Karpas-422 (cell line): ENCODE measurements at regions not wholly inside any gene's neighbourhood (a gene's known extent, or its start where the extent isn't known, plus 50 kb on each side); places are given as distances from the start of the nearest gene placed in this dataset.

Source experiments
- DNase-seq: peaks from one replicate; pipeline ENCODE4 v3.0.0-alpha.2; 2015
- H2AFZ ChIP-seq: fragments of 200-600 bp; sonication (generic); 2 replicates; pipeline ENCODE4 v1.6.1; 2014; ENCODE audit warnings: antibody characterized with exemption, low read length, mixed read lengths
- H3K27ac ChIP-seq: fragments of 200-600 bp; sonication (generic); 2 replicates; pipeline ENCODE4 v1.5.1; 2014; ENCODE audit warnings: mild to moderate bottlenecking, low read length, moderate library complexity
- H3K27me3 ChIP-seq: fragments of 200-600 bp; sonication (generic); 2 replicates; pipeline ENCODE4 v1.6.1; 2014; ENCODE audit warnings: low read length, mixed read lengths
- H3K36me3 ChIP-seq: fragments of 200-600 bp; sonication (generic); 2 replicates; pipeline ENCODE4 v1.6.1; 2014; ENCODE audit warnings: low read length, mixed read lengths; ENCODE audit not compliant: insufficient read depth
- H3K4me1 ChIP-seq: fragments of 200-600 bp; sonication (generic); 2 replicates; pipeline ENCODE4 v1.6.1; 2014; ENCODE audit warnings: mild to moderate bottlenecking, low read length, mixed read lengths
- H3K4me2 ChIP-seq: fragments of 200-600 bp; sonication (generic); 2 replicates; pipeline ENCODE4 v1.6.1; 2014; ENCODE audit warnings: low read length, low read depth, mild to moderate bottlenecking; ENCODE audit not compliant: poor library complexity, severe bottlenecking
- H3K4me3 ChIP-seq: fragments of 200-600 bp; sonication (generic); 2 replicates; pipeline ENCODE4 v1.5.1; 2014; ENCODE audit warnings: mild to moderate bottlenecking, antibody characterized with exemption, low read length, mixed read lengths
- H3K79me2 ChIP-seq: fragments of 200-600 bp; sonication (generic); 2 replicates; pipeline ENCODE4 v1.6.1; 2014; ENCODE audit warnings: mild to moderate bottlenecking, low read length, mixed read lengths
- H3K9ac ChIP-seq: fragments of 200-600 bp; sonication (generic); 2 replicates; pipeline ENCODE4 v1.6.0; 2014; ENCODE audit warnings: low read length
- H3K9me2 ChIP-seq: fragments of 200-600 bp; sonication (generic), shearing (Covaris generic); replicated peaks from 2 replicates; pipeline ENCODE4 v1.6.0; 2014; ENCODE audit warnings: mild to moderate bottlenecking, low read length, moderate library complexity; ENCODE audit not compliant: insufficient read depth
- H3K9me3 ChIP-seq: fragments of 300-700, 200-600 bp; sonication (generic); 2 replicates; pipeline ENCODE4 v1.6.1; 2014; ENCODE audit warnings: low read length, mixed read lengths
- H4K20me1 ChIP-seq: fragments of 200-600 bp; sonication (generic); 2 replicates; pipeline ENCODE4 v1.6.1; 2014; ENCODE audit warnings: mild to moderate bottlenecking, antibody characterized with exemption, low read length, low read depth; ENCODE audit not compliant: insufficient read depth

DNA sequence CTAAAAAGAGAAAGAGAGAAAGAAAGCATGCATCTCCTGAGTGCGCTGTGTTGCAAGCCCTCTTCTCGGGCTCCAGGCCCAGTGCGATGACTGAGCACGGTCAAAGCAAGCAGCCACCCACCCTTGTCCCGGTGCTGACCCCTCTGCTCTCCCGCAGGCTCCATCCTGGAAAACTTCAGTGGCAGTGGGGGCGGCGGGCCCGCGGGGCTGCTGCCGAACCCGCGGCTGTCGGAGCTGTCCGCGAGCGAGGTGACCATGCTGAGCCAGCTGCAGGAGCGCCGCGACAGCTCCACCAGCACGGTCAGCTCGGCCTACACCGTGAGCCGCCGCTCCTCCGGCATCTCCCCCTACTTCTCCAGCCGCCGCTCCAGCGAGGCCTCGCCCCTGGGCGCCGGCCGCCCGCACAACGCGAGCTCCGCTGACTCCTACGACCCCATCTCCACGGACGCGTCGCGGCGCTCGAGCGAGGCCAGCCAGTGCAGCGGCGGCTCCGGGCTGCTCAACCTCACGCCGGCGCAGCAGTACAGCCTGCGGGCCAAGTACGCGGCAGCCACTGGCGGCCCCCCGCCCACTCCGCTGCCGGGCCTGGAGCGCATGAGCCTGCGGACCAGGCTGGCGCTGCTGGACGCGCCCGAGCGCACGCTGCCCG, 252.5 kb downstream of the GLI2 start:
- H3K36me3 ChIP-seq, result no peaks in the 10 kb centered on the region
- no peaks in the 10 kb centered on the region for H3K9me2 ChIP-seq
- no peaks in the 10 kb centered on the region for H3K4me1 ChIP-seq
- no peak overlapping the region for H3K4me3 ChIP-seq
- no peak overlapping the region for H3K9ac ChIP-seq
- no peaks in the 10 kb centered on the region for H3K9me3 ChIP-seq
- H3K27me3 ChIP-seq, result no peaks in the 10 kb centered on the region
- no peaks in the 10 kb centered on the region for H3K79me2 ChIP-seq
- H4K20me1 ChIP-seq, result no peaks in the 10 kb centered on the region
- H3K27ac ChIP-seq, result no peak overlapping the region
- no peak overlapping the region for H2AFZ ChIP-seq
- DNase-seq, result no peak
- H3K4me2 ChIP-seq, result no peak overlapping the region

DNA sequence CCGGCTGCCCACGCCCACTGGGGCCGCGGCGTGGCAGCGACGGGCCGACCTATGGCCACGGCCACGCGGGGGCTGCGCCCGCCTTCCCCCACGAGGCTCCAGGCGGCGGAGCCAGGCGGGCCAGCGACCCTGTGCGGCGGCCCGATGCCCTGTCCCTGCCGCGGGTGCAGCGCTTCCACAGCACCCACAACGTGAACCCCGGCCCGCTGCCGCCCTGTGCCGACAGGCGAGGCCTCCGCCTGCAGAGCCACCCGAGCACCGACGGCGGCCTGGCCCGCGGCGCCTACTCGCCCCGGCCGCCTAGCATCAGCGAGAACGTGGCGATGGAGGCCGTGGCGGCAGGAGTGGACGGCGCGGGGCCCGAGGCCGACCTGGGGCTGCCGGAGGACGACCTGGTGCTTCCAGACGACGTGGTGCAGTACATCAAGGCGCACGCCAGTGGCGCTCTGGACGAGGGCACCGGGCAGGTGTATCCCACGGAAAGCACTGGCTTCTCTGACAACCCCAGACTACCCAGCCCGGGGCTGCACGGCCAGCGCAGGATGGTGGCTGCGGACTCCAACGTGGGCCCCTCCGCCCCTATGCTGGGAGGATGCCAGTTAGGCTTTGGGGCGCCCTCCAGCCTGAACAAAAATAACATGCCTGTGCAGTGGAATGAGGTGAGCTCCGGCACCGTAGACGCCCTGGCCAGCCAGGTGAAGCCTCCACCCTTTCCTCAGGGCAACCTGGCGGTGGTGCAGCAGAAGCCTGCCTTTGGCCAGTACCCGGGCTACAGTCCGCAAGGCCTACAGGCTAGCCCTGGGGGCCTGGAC, 253.2 kb downstream of the GLI2 start:
- H3K79me2 ChIP-seq, result no peaks in the 10 kb centered on the region
- no peak overlapping the region for H3K4me2 ChIP-seq
- H3K9ac ChIP-seq, result no peak overlapping the region
- H3K4me1 ChIP-seq, result no peaks in the 10 kb centered on the region
- H3K4me3 ChIP-seq, result no peak overlapping the region
- no peak overlapping the region for H2AFZ ChIP-seq
- H3K36me3 ChIP-seq, result no peaks in the 10 kb centered on the region
- H3K9me3 ChIP-seq, result no peaks in the 10 kb centered on the region
- no peak for DNase-seq
- H3K9me2 ChIP-seq, result no peaks in the 10 kb centered on the region
- no peaks in the 10 kb centered on the region for H4K20me1 ChIP-seq
- no peak overlapping the region for H3K27ac ChIP-seq
- no peaks in the 10 kb centered on the region for H3K27me3 ChIP-seq

DNA sequence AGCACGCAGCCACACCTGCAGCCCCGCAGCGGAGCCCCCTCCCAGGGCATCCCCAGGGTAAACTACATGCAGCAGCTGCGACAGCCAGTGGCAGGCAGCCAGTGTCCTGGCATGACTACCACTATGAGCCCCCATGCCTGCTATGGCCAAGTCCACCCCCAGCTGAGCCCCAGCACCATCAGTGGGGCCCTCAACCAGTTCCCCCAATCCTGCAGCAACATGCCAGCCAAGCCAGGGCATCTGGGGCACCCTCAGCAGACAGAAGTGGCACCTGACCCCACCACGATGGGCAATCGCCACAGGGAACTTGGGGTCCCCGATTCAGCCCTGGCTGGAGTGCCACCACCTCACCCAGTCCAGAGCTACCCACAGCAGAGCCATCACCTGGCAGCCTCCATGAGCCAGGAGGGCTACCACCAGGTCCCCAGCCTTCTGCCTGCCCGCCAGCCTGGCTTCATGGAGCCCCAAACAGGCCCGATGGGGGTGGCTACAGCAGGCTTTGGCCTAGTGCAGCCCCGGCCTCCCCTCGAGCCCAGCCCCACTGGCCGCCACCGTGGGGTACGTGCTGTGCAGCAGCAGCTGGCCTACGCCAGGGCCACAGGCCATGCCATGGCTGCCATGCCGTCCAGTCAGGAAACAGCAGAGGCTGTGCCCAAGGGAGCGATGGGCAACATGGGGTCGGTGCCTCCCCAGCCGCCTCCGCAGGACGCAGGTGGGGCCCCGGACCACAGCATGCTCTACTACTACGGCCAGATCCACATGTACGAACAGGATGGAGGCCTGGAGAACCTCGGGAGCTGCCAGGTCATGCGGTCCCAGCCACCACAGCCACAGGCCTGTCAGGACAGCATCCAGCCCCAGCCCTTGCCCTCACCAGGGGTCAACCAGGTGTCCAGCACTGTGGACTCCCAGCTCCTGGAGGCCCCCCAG, 254.1 kb downstream of the GLI2 start:
- no peaks in the 10 kb centered on the region for H3K79me2 ChIP-seq
- no peaks in the 10 kb centered on the region for H3K9me3 ChIP-seq
- no peak for DNase-seq
- no peaks in the 10 kb centered on the region for H3K9me2 ChIP-seq
- H3K27ac ChIP-seq, result no peak overlapping the region
- no peak overlapping the region for H3K4me2 ChIP-seq
- no peak overlapping the region for H3K4me3 ChIP-seq
- H2AFZ ChIP-seq, result no peak overlapping the region
- no peaks in the 10 kb centered on the region for H4K20me1 ChIP-seq
- H3K36me3 ChIP-seq, result no peaks in the 10 kb centered on the region
- H3K4me1 ChIP-seq, result no peaks in the 10 kb centered on the region
- no peaks in the 10 kb centered on the region for H3K27me3 ChIP-seq
- H3K9ac ChIP-seq, result no peak overlapping the region

DNA sequence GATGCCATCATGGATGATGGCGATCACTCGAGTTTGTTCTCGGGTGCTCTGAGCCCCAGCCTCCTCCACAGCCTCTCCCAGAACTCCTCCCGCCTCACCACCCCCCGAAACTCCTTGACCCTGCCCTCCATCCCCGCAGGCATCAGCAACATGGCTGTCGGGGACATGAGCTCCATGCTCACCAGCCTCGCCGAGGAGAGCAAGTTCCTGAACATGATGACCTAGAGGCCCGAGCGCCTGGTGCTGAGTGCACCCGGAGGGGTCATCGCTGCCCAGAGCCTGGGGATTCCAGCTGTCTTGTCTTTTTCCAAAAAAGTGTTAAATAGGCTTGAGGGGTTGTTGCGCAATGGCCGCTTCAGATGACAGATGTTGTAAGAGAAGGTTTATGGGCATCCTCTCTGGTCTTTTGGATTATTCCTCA, 254.8 kb downstream of the GLI2 start:
- Histone ChIP-seq H4K20me1 (no peaks in the 10 kb centered on the region), H3K9ac (no peak overlapping the region), H3K79me2 (no peaks in the 10 kb centered on the region), H3K27me3 (no peaks in the 10 kb centered on the region), H2AFZ (no peak overlapping the region), H3K36me3 (no peaks in the 10 kb centered on the region), H3K9me2 (no peaks in the 10 kb centered on the region), H3K9me3 (no peaks in the 10 kb centered on the region), H3K4me1 (no peaks in the 10 kb centered on the region), H3K4me2 (no peak overlapping the region), H3K27ac (no peak overlapping the region), H3K4me3 (no peak overlapping the region)
- DNase-seq, result no peak

DNA sequence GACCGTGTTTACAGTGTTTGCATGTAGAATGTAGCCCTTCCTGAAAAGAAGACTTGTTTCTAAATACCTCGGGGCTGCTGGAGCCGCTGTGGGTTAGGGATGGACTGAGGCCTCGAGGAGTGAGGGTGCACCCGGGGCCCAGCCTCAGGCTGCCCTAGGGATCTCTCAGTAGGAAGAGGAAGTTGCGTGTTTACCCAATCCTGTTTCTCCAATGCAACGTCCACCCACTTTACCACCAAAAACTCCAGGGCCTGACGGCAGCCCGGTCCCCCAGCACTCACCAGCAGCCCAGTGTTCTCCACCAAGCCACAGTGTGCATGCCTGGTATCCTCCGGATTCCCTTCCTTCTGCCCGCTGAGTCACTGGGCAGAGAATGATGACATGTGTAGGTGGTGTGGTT, 255.8 kb downstream of the GLI2 start:
- no peak overlapping the region for H3K4me2 ChIP-seq
- no peaks in the 10 kb centered on the region for H3K9me2 ChIP-seq
- no peak overlapping the region for H2AFZ ChIP-seq
- no peaks in the 10 kb centered on the region for H3K79me2 ChIP-seq
- DNase-seq, result no peak
- H3K9me3 ChIP-seq, result no peaks in the 10 kb centered on the region
- no peak overlapping the region for H3K27ac ChIP-seq
- no peaks in the 10 kb centered on the region for H4K20me1 ChIP-seq
- no peak overlapping the region for H3K9ac ChIP-seq
- no peak overlapping the region for H3K4me3 ChIP-seq
- H3K4me1 ChIP-seq, result no peaks in the 10 kb centered on the region
- no peaks in the 10 kb centered on the region for H3K27me3 ChIP-seq
- H3K36me3 ChIP-seq, result no peaks in the 10 kb centered on the region

DNA sequence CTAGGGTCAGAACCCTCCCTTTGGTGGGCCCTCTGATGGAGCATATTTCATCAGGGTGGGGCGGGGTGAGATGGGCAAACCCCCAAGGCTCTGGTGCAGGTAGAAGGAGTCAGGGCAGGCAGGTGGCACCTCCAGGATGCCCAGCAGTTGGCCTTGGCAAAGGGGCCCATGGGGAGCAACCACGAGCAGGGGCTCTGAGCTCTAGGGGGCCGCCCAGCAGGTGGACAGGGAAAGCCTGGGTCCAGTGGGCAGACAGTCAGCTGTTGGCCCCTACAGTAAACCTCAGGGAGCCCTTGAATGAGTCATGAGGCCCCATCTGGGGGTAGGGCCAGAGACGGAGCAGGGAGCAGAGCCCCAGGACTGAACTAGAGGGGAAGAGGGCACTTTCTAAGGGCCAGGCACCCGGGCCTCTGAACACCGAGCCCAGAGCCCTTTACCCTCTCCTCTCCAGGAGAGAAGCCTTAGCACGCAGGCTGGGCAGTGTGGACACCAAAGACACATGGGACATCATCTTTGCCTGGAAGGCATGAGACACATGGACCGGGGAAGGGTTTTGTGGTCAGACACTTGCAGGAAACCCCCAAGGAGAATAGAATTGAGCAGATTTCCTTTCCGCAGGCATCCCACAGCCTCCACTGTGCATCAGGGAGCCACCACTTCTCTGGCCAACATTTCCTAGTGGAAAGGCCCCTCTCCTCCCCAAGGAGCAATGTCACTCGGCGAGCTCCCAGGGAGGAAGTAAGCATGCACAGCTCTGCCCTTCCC, 257.3 kb downstream of the GLI2 start:
- DNase-seq, result no peak
- H3K79me2 ChIP-seq, result no peaks in the 10 kb centered on the region
- no peaks in the 10 kb centered on the region for H3K36me3 ChIP-seq
- no peaks in the 10 kb centered on the region for H3K9me2 ChIP-seq
- H3K4me1 ChIP-seq, result no peaks in the 10 kb centered on the region
- H3K4me2 ChIP-seq, result no peak overlapping the region
- H2AFZ ChIP-seq, result no peak overlapping the region
- H3K9me3 ChIP-seq, result no peaks in the 10 kb centered on the region
- no peaks in the 10 kb centered on the region for H3K27me3 ChIP-seq
- H3K27ac ChIP-seq, result no peak overlapping the region
- H3K4me3 ChIP-seq, result no peak overlapping the region
- H3K9ac ChIP-seq, result no peak overlapping the region
- no peaks in the 10 kb centered on the region for H4K20me1 ChIP-seq

DNA sequence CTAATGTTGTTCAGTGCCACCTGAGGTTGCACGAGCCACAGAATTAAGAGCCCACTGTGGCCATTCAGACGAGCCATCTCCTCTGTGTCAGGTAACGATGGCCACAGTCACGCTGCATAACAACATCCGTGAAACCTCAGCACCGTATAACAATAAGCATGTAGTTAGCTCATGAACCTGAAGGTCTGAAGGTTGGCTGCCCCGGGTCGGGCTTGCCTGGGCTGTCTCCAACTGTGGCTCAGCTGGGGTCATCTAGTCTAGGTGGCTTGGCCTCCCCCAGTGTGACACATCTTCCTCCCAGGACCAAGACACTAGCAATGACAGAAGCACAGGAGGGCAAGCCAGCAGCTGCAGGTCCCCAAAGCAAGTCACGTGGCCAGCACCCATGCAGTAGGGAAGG, 258.0 kb downstream of the GLI2 start:
- Histone ChIP-seq H3K9me2 (no peaks in the 10 kb centered on the region), H3K9ac (no peak overlapping the region), H3K27ac (no peak overlapping the region)

More for the DNA sequence above, 258.0 kb downstream of the GLI2 start:
- Histone ChIP-seq H3K36me3 (no peaks in the 10 kb centered on the region), H2AFZ (no peak overlapping the region), H3K27me3 (no peaks in the 10 kb centered on the region), H3K79me2 (no peaks in the 10 kb centered on the region), H4K20me1 (no peaks in the 10 kb centered on the region), H3K4me3 (no peak overlapping the region), H3K4me1 (no peaks in the 10 kb centered on the region), H3K4me2 (no peak overlapping the region), H3K9me3 (no peaks in the 10 kb centered on the region)
- no peak for DNase-seq
